H1 (cell line): ENCODE measurements at regions not wholly inside any gene's neighbourhood (a gene's known extent, or its start where the extent isn't known, plus 50 kb on each side); places are given as distances from the start of the nearest gene placed in this dataset.

Experiments
- CHD1 ChIP-seq: IDR thresholded peaks from 2 replicates; pipeline ENCODE4 v1.6.1; 2012; ENCODE audit warnings: low read depth, low read length, improper control_type of control experiment
- CREB1 ChIP-seq: IDR thresholded peaks from 2 replicates; pipeline ENCODE4 v1.6.1; 2012; ENCODE audit warnings: inconsistent platforms
- CTCF ChIP-seq, 3 experiments: IDR thresholded peaks; 1 replicate in 2 of 3; 2 replicates in 1 of 3; pipeline versions ENCODE4 v1.5.1 to v1.6.1; 2011; ENCODE audit warnings: low read length in 3 of 3, mild to moderate bottlenecking in 3 of 3, inconsistent platforms in 2 of 3, low read depth in 1 of 3, moderate library complexity in 1 of 3; ENCODE audit not compliant: insufficient read depth in 1 of 3; ENCODE audit errors: control extremely low read depth in 1 of 3
- ZNF274 ChIP-seq: IDR thresholded peaks from 2 replicates; pipeline ENCODE4 v1.7.0; 2012; ENCODE audit warnings: low read length, borderline replicate concordance; ENCODE audit errors: extremely low read depth

- TF ChIP-seq CTCF (IDR thresholded peaks at IDR 0.05; ENCODE audit: control extremely low read depth in 1 of 3, insufficient read depth in 1 of 3, low read depth in 1 of 3, low read length in 3 of 3) (no peak), CHD1 (no peak), CREB1 (no peak), ZNF274 (no peak)
These were observed 459.7 kb upstream of the SEMA3A start for GRCh38 chr7:84654273-84654672.
